Activated CD4-positive, alpha-beta memory T cell treated with anti-CD3 and anti-CD28 coated beads for 36 hours (primary cell): ENCODE measurements at regions not wholly inside any gene's neighbourhood (a gene's known extent, or its start where the extent isn't known, plus 50 kb on each side); places are given as distances from the start of the nearest gene placed in this dataset.

Experiments
- CTCF ChIA-PET: fragments of 350-600 bp; sonication (Branson Sonifier 250); formaldehyde crosslinking; loops from one replicate; lab custom pipeline; 2021; ENCODE audit warnings: antibody characterized with exemption, inconsistent platforms; lab: Charles Lee
- POLR2A ChIA-PET: fragments of 350-600 bp; sonication (Branson Sonifier 250); formaldehyde crosslinking; loops from one replicate; lab custom pipeline; 2021; ENCODE audit warnings: antibody characterized with exemption; lab: Charles Lee
- DNase-seq: peaks from one replicate; pipeline ENCODE4 v3.0.0-alpha.2; 2020
- H3K27ac Mint-ChIP-seq: one replicate; pipeline ENCODE4 v1.8.0; 2021; ENCODE audit warnings: mixed read lengths
- H3K27me3 Mint-ChIP-seq: one replicate; pipeline ENCODE4 v1.8.0; 2021; ENCODE audit warnings: mixed read lengths
- H3K36me3 Mint-ChIP-seq: one replicate; pipeline ENCODE4 v1.8.0; 2021; ENCODE audit warnings: mixed read lengths
- H3K4me1 Mint-ChIP-seq: one replicate; pipeline ENCODE4 v1.8.0; 2021; ENCODE audit warnings: low read depth, mixed read lengths
- H3K4me3 Mint-ChIP-seq: one replicate; pipeline ENCODE4 v1.8.0; 2021; ENCODE audit warnings: mild to moderate bottlenecking, mixed read lengths
- H3K9me3 Mint-ChIP-seq: one replicate; pipeline ENCODE4 v1.8.0; 2021; ENCODE audit warnings: mixed read lengths
- intact Hi-C: fragments of 100-400 bp; cut with micrococcal nuclease; formaldehyde crosslinking; loops from one replicate; pipeline ENCODE4 v1.15.1; 2023

DNA sequence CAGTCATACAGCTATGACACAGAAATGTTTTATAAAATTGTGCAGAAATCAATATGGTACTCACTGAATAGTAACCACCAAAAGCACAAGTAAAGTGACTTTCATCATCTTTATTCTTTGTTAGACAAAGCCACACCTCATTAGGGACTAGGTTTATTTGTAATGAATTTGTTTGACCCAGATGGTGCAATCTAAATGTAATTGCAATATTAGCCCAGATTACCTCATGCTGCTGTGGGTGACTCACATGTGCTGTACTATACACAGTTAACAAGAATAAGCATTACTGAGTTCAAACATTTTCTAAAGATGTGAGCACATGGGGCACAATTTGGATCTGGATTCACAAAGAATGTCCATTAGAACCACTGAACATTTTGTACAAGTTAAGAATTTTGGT, 759.3 kb upstream of the TYRP1 start:
- intact Hi-C loops = no loop called here
- POLR2A ChIA-PET = no interaction called here
- CTCF ChIA-PET = no interaction called here

DNA sequence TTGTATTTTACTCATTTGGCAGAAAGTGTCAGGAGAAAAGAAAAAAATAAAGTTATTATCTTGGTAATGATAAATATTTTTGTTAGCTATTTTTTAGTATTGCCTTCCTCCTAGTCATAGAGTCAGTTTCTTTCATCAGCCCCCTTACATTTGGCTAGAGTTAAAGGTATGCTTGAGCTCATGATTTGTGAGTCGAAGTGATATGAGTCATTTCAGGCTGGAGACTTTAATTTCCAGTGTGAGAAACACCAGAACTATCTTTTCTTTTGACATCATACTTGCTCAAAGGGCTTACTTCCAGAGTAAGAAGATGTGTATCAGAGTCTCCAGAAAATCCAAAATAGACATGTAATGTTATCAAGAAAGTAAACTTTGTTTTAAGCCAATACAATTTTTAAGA, 746.7 kb upstream of the TYRP1 start:
- ChIA-PET CTCF (no interaction called here), POLR2A (no interaction called here)
- H3K27me3 Mint-ChIP-seq = no peaks in the 10 kb centered on the region
- no peaks in the 10 kb centered on the region for H3K4me1 Mint-ChIP-seq
- no peak for DNase-seq
- intact Hi-C loops = no loop called here
- no peak overlapping the region for H3K27ac Mint-ChIP-seq
- peaks cover 1% of the 10 kb centered on the region for H3K36me3 Mint-ChIP-seq
- peaks cover 33% of the 10 kb centered on the region for H3K9me3 Mint-ChIP-seq
- no peak overlapping the region for H3K4me3 Mint-ChIP-seq

More for the DNA sequence above, 759.3 kb upstream of the TYRP1 start:
- DNase-seq = no peak
- H3K27me3 Mint-ChIP-seq = no peaks in the 10 kb centered on the region
- no peaks in the 10 kb centered on the region for H3K36me3 Mint-ChIP-seq
- peaks cover 17% of the 10 kb centered on the region for H3K9me3 Mint-ChIP-seq
- no peak overlapping the region for H3K27ac Mint-ChIP-seq
- no peaks in the 10 kb centered on the region for H3K4me1 Mint-ChIP-seq
- H3K4me3 Mint-ChIP-seq = no peak overlapping the region

- Mint-ChIP-seq H3K4me3 (no peak overlapping the region), H3K27ac (no peak overlapping the region), H3K4me1 (no peaks in the 10 kb centered on the region), H3K9me3 (peaks cover 28% of the 10 kb centered on the region), H3K27me3 (no peaks in the 10 kb centered on the region), H3K36me3 (no peaks in the 10 kb centered on the region)
- DNase-seq = no peak
- POLR2A ChIA-PET = no interaction called here
- intact Hi-C loops = no loop called here
- CTCF ChIA-PET = no interaction called here
Observed at GRCh38 chr9:11962327-11962726, 730.9 kb upstream of the TYRP1 start.

DNA sequence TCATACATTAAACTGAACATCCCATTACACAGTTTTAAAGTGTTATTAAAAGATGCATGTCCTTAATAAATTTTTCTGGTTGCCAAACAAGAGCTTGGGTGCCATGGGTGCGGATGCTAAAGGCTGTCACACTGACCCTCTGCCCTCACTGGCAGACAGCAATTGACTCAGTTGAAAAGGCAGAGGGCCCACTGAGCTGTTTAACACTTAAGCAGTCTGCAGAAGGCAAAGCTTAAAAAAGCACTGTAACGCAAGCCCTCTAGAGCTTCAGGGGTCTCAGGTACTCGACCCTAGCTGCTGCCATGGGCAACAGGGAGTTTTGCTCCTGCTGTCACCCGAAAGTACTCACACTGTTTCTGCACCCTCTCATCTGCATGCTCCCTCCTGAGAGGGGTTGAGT, 726.4 kb upstream of the TYRP1 start:
- CTCF ChIA-PET = no interaction called here
- H3K36me3 Mint-ChIP-seq = no peaks in the 10 kb centered on the region
- no peaks in the 10 kb centered on the region for H3K27me3 Mint-ChIP-seq
- H3K4me3 Mint-ChIP-seq = no peak overlapping the region
- peaks cover 30% of the 10 kb centered on the region for H3K9me3 Mint-ChIP-seq
- no peak overlapping the region for H3K27ac Mint-ChIP-seq
- intact Hi-C loops = no loop called here
- DNase-seq = no peak
- POLR2A ChIA-PET = no interaction called here
- no peaks in the 10 kb centered on the region for H3K4me1 Mint-ChIP-seq

DNA sequence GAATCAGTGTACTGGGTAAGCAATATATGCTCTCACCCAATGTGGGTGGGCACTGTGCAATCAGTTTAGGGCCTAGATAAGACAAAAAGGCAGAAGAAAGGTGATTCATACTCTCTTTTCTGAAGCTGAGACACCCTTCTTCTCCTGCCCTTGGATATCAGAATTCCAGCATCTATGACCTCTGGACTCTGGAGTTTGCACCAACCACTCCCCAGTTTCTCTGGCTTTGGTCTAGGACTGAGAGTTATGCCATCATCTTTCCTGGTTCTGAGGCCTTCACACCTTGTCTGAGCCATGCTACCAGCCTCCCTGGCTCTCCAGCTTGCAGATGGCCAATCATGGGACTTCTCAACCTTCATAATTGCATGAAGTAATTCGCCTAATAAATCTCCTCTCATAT, 724.6 kb upstream of the TYRP1 start:
- no peaks in the 10 kb centered on the region for H3K27me3 Mint-ChIP-seq
- no peak for DNase-seq
- ChIA-PET CTCF (no interaction called here), POLR2A (no interaction called here)
- H3K4me1 Mint-ChIP-seq = no peaks in the 10 kb centered on the region
- intact Hi-C loops = no loop called here
- no peak overlapping the region for H3K4me3 Mint-ChIP-seq
- H3K36me3 Mint-ChIP-seq = no peaks in the 10 kb centered on the region
- peaks cover 32% of the 10 kb centered on the region for H3K9me3 Mint-ChIP-seq
- H3K27ac Mint-ChIP-seq = no peak overlapping the region

DNA sequence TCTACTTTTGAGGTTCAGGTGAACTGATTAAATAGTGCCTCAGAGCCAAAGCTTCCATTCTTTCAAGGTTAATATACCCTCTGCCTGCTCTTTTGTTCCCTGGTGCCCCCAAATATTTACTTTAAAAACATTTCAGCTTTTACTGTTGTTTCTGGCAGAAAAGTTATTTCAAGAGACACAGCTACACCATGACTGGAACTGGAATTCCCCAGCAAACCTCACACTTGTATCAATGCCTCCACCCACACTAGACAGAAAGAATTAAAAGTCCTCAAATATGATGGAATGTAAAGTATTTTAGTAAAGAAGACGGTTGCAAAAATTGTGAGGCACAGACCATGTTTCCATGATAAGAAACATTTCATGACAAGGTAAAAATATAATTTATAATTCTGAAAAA, 720.2 kb upstream of the TYRP1 start:
- Mint-ChIP-seq H3K4me3 (no peak overlapping the region), H3K9me3 (peaks cover 31% of the 10 kb centered on the region), H3K4me1 (no peaks in the 10 kb centered on the region), H3K27me3 (no peaks in the 10 kb centered on the region), H3K27ac (no peak overlapping the region), H3K36me3 (no peaks in the 10 kb centered on the region)
- no peak for DNase-seq
- CTCF ChIA-PET = no interaction called here
- POLR2A ChIA-PET = no interaction called here
- intact Hi-C loops = no loop called here

GRCh38 chr9:11973511-11973910, 719.7 kb upstream of the TYRP1 start:
- Mint-ChIP-seq H3K27me3 (no peaks in the 10 kb centered on the region), H3K36me3 (no peaks in the 10 kb centered on the region), H3K27ac (no peak overlapping the region), H3K4me1 (no peaks in the 10 kb centered on the region), H3K9me3 (peaks cover 35% of the 10 kb centered on the region), H3K4me3 (no peak overlapping the region)
- POLR2A ChIA-PET = no interaction called here
- intact Hi-C loops = no loop called here
- CTCF ChIA-PET = no interaction called here
- DNase-seq = no peak

- Mint-ChIP-seq H3K27me3 (no peaks in the 10 kb centered on the region), H3K9me3 (peaks cover 22% of the 10 kb centered on the region), H3K27ac (no peak overlapping the region), H3K4me1 (no peaks in the 10 kb centered on the region), H3K36me3 (no peaks in the 10 kb centered on the region), H3K4me3 (no peak overlapping the region)
- no peak for DNase-seq
- POLR2A ChIA-PET = no interaction called here
- CTCF ChIA-PET = no interaction called here
- intact Hi-C loops = no loop called here
Observed at GRCh38 chr9:11992866-11993265, 700.3 kb upstream of the TYRP1 start.

GRCh38 chr9:12014488-12014887, 678.7 kb upstream of the TYRP1 start:
- ChIA-PET POLR2A (no interaction called here), CTCF (no interaction called here)
- Mint-ChIP-seq H3K4me3 (no peak overlapping the region), H3K27me3 (no peaks in the 10 kb centered on the region), H3K9me3 (peaks cover 41% of the 10 kb centered on the region), H3K4me1 (no peaks in the 10 kb centered on the region), H3K27ac (no peak overlapping the region), H3K36me3 (no peaks in the 10 kb centered on the region)
- DNase-seq = no peak
- intact Hi-C loops = no loop called here

DNA sequence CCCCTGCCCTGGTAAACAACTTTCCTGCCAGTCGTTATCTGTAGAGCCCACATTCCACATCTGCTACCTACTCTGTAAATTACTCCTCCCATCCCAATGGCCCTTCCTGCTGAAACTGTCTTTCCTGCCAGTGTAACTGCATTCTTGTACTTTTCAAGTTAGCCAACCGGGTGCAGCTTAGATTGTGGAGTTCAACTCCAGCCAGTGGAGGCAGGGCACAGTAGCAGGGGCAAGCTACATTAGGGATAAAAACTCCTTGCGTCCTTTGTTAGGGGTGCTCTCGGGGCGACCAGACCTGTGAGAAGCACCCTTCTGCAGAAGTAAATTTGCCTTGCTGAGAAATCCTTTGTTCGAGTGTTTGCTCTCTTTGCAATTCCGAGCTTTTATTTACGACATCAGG, 639.0 kb upstream of the TYRP1 start:
- no peaks in the 10 kb centered on the region for H3K4me1 Mint-ChIP-seq
- peaks cover 50% of the 10 kb centered on the region for H3K9me3 Mint-ChIP-seq

GRCh38 chr9:12056874-12057273, 636.3 kb upstream of the TYRP1 start:
- intact Hi-C loops = no loop called here
- CTCF ChIA-PET = no interaction called here

More for the DNA sequence above, 639.0 kb upstream of the TYRP1 start:
- ChIA-PET POLR2A (no interaction called here), CTCF (no interaction called here)
- H3K4me3 Mint-ChIP-seq = no peak overlapping the region
- H3K27me3 Mint-ChIP-seq = no peaks in the 10 kb centered on the region
- H3K27ac Mint-ChIP-seq = no peak overlapping the region
- DNase-seq = no peak
- no peaks in the 10 kb centered on the region for H3K36me3 Mint-ChIP-seq
- intact Hi-C loops = no loop called here

DNA sequence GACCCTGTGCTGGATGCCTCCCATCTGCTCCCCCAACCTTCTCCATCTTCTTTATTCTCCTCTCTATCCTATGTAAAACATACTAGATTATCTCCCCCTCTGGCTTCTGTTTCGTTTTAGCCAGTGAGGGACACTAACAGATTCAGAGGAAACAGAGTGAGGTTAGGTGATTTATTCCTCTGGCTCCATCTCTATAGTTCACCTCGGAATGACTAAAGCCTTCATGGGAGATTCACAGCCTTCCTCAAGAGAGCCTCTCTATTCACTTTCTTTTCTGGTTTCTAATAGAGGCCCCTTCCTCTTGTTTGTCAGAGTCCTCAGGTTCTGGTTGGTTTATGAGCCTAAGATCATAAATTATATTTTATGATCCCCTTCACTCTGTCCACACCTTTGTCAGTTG, 633.1 kb upstream of the TYRP1 start:
- no peaks in the 10 kb centered on the region for H3K27me3 Mint-ChIP-seq
- no peaks in the 10 kb centered on the region for H3K4me1 Mint-ChIP-seq
- no peak overlapping the region for H3K4me3 Mint-ChIP-seq
- no peak for DNase-seq
- H3K36me3 Mint-ChIP-seq = no peaks in the 10 kb centered on the region
- ChIA-PET POLR2A (no interaction called here), CTCF (no interaction called here)
- peaks cover 36% of the 10 kb centered on the region for H3K9me3 Mint-ChIP-seq
- H3K27ac Mint-ChIP-seq = no peak overlapping the region
- intact Hi-C loops = no loop called here

More at GRCh38 chr9:12056874-12057273, 636.3 kb upstream of the TYRP1 start:
- Mint-ChIP-seq H3K27ac (no peak overlapping the region), H3K4me3 (no peak overlapping the region), H3K36me3 (no peaks in the 10 kb centered on the region), H3K4me1 (no peaks in the 10 kb centered on the region), H3K27me3 (no peaks in the 10 kb centered on the region), H3K9me3 (peaks cover 56% of the 10 kb centered on the region)
- DNase-seq = no peak
- POLR2A ChIA-PET = no interaction called here

DNA sequence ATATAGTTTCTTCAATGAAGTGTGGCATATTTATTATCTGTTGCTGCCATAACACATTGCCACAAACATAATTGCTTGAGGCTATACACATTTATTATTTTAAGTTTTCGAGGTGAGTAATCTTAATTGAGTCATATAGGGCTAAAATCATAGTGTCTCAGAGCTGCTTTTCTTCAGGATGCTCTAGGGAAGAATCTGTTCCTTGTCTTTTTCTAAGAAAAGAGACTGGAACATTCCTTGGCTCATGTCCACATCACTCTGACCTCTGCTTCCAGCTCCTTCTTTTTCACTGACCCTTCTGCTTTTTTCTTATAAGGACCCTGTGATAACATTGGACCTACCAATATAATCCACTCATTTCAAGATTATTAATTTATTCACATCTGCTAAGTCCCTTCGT, 632.4 kb upstream of the TYRP1 start:
- intact Hi-C loops = no loop called here
- ChIA-PET POLR2A (no interaction called here), CTCF (no interaction called here)
- no peaks in the 10 kb centered on the region for H3K36me3 Mint-ChIP-seq
- H3K4me1 Mint-ChIP-seq = no peaks in the 10 kb centered on the region
- DNase-seq = no peak
- no peak overlapping the region for H3K27ac Mint-ChIP-seq
- H3K4me3 Mint-ChIP-seq = no peak overlapping the region
- peaks cover 36% of the 10 kb centered on the region for H3K9me3 Mint-ChIP-seq
- no peaks in the 10 kb centered on the region for H3K27me3 Mint-ChIP-seq

GRCh38 chr9:12065050-12065449, 628.1 kb upstream of the TYRP1 start:
- intact Hi-C loops = no loop called here
- Mint-ChIP-seq H3K36me3 (no peaks in the 10 kb centered on the region), H3K27me3 (no peaks in the 10 kb centered on the region), H3K9me3 (peaks cover 37% of the 10 kb centered on the region), H3K4me3 (no peak overlapping the region), H3K27ac (no peak overlapping the region), H3K4me1 (no peaks in the 10 kb centered on the region)
- CTCF ChIA-PET = no interaction called here
- DNase-seq = no peak
- POLR2A ChIA-PET = no interaction called here
